Hepatocyte (in vitro differentiated cells): ENCODE measurements at regions not wholly inside any gene's neighbourhood (a gene's known extent, or its start where the extent isn't known, plus 50 kb on each side); places are given as distances from the start of the nearest gene placed in this dataset.

Experiments used
- DNase-seq: peaks from one replicate; pipeline ENCODE4 v3.0.0-alpha.2; 2016; ENCODE audit warnings: low spot score
- H2AFZ ChIP-seq: fragments of 200-600 bp; sonication (generic); 2 replicates; pipeline ENCODE4 v1.6.0; 2016; ENCODE audit warnings: antibody characterized with exemption, mild to moderate bottlenecking
- H3K27ac ChIP-seq: fragments of 200-600 bp; sonication (generic); 2 replicates; pipeline ENCODE4 v1.5.1; 2016; ENCODE audit warnings: mild to moderate bottlenecking
- H3K27me3 ChIP-seq: fragments of 200-600 bp; sonication (generic); 2 replicates; pipeline ENCODE4 v1.6.1; 2016
- H3K36me3 ChIP-seq: fragments of 200-600 bp; sonication (generic); replicated peaks from 2 replicates; pipeline ENCODE4 v1.5.1; 2016; ENCODE audit warnings: low read depth; ENCODE audit not compliant: insufficient read depth
- H3K4me1 ChIP-seq: fragments of 200-600 bp; sonication (generic); 2 replicates; pipeline ENCODE4 v1.5.1; 2016; ENCODE audit warnings: mild to moderate bottlenecking, moderate library complexity; ENCODE audit not compliant: insufficient read depth
- H3K4me2 ChIP-seq: fragments of 200-600 bp; sonication (generic); 2 replicates; pipeline ENCODE4 v1.6.0; 2016
- H3K4me3 ChIP-seq: fragments of 200-600 bp; sonication (generic); 2 replicates; pipeline ENCODE4 v1.5.1; 2016; ENCODE audit warnings: mild to moderate bottlenecking
- H3K79me2 ChIP-seq: fragments of 200-600 bp; sonication (generic); 2 replicates; pipeline ENCODE4 v1.6.0; 2017; ENCODE audit warnings: mild to moderate bottlenecking
- H3K9me2 ChIP-seq: fragments of 200-600 bp; sonication (generic); replicated peaks from 2 replicates; pipeline ENCODE4 v1.6.0; 2017; ENCODE audit warnings: mild to moderate bottlenecking; ENCODE audit not compliant: insufficient read depth
- H3K9me3 ChIP-seq: fragments of 200-600 bp; sonication (generic); 2 replicates; pipeline ENCODE4 v1.5.1; 2016; ENCODE audit warnings: low read depth, mild to moderate bottlenecking
- H4K20me1 ChIP-seq: fragments of 200-600 bp; sonication (generic); 2 replicates; pipeline ENCODE4 v1.6.0; 2016; ENCODE audit warnings: mild to moderate bottlenecking; ENCODE audit not compliant: insufficient read depth, poor library complexity, severe bottlenecking
- EZH2 ChIP-seq: fragments of 200-600 bp; sonication (generic); IDR thresholded peaks from 2 replicates; pipeline ENCODE4 v1.6.1; 2016; ENCODE audit warnings: antibody characterized with exemption, mild to moderate bottlenecking, borderline replicate concordance
- EZH2phosphoT487 ChIP-seq: fragments of 200-600 bp; sonication (generic); IDR thresholded peaks from one replicate; pipeline ENCODE4 v1.6.1; 2018; ENCODE audit warnings: antibody characterized with exemption, mild to moderate bottlenecking, low read depth, moderate library complexity; ENCODE audit not compliant: unreplicated experiment, severe bottlenecking
- WGBS: methylation state at CpG from one replicate; pipeline ENCODE4 v1.1.6; 2016; ENCODE audit warnings: low lambda C conversion rate; ENCODE audit errors: missing lambda C conversion rate; 5-methylcytosine and 5-hydroxymethylcytosine counted together
- TF ChIP-seq, protein P1 (sequence below): fragments of 200-600 bp; sonication (generic); IDR thresholded peaks from 2 replicates; pipeline ENCODE4 v1.5.1; 2016; ENCODE audit warnings: antibody characterized with exemption, mild to moderate bottlenecking; ENCODE audit not compliant: poor library complexity

DNA sequence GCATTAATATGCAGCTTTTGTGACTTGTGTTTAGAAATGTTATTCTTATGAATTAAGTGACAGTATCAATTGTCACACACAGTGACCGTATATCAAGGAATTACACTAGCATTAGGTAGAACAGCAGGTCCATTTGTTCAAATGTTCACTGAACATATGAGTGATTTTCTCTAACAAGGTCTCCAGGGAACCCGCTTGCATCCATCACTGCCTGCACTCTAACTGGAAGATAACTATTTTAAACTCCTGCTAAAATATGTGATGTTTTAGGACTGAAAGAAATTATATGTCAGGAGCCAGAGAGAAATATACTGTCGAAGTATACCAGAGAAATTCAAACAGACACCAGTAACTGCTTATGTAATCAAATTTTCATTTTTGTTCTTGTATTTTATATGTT, 1395.7 kb downstream of the PCDH18 start:
- H3K9me3 ChIP-seq: no peaks in the 10 kb centered on the region
- H3K36me3 ChIP-seq: no peaks in the 10 kb centered on the region
- H3K27me3 ChIP-seq: no peaks in the 10 kb centered on the region
- no peak overlapping the region for H2AFZ ChIP-seq
- H3K4me1 ChIP-seq: no peaks in the 10 kb centered on the region
- H3K9me2 ChIP-seq: no peaks in the 10 kb centered on the region
- H3K4me3 ChIP-seq: no peak overlapping the region
- 90% methylated on average over 3 of the region's 3 CpGs for WGBS
- TF ChIP-seq EZH2: no peak
- TF ChIP-seq, protein P1, sequence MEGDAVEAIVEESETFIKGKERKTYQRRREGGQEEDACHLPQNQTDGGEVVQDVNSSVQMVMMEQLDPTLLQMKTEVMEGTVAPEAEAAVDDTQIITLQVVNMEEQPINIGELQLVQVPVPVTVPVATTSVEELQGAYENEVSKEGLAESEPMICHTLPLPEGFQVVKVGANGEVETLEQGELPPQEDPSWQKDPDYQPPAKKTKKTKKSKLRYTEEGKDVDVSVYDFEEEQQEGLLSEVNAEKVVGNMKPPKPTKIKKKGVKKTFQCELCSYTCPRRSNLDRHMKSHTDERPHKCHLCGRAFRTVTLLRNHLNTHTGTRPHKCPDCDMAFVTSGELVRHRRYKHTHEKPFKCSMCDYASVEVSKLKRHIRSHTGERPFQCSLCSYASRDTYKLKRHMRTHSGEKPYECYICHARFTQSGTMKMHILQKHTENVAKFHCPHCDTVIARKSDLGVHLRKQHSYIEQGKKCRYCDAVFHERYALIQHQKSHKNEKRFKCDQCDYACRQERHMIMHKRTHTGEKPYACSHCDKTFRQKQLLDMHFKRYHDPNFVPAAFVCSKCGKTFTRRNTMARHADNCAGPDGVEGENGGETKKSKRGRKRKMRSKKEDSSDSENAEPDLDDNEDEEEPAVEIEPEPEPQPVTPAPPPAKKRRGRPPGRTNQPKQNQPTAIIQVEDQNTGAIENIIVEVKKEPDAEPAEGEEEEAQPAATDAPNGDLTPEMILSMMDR: no peak
- TF ChIP-seq EZH2phosphoT487: no peak
- H3K4me2 ChIP-seq: no peak overlapping the region
- H4K20me1 ChIP-seq: no peaks in the 10 kb centered on the region
- H3K79me2 ChIP-seq: no peaks in the 10 kb centered on the region
- no peak overlapping the region for H3K27ac ChIP-seq
- no peak for DNase-seq

DNA sequence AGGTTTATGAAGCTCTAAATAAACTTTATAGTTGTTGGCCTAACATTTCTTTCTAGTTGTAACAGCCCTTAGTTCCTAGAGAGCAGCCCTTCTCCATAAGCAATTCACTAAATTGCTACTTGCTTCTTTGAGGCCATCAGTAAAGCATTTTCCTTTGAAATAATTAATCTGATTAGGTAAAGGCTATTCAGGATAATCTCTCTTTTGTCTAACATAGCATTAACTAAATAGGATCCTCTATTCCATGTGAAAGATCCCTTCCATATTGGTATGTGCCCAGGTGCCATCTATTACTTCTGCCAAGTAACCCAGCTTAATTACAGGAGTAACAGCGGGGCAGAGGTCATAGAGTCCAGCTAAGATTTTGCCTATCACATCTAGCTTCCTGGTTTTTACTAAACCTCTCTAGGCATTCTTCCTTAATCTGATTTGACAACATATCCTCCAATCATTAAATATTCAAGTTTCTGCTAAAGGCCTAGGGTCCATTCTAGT, 1408.0 kb downstream of the PCDH18 start:
- Histone ChIP-seq H3K4me2 (no peak overlapping the region), H2AFZ (no peak overlapping the region), H3K9me2 (no peaks in the 10 kb centered on the region), H3K36me3 (no peaks in the 10 kb centered on the region), H3K9me3 (no peaks in the 10 kb centered on the region), H3K27me3 (no peaks in the 10 kb centered on the region), H4K20me1 (no peaks in the 10 kb centered on the region), H3K4me1 (no peaks in the 10 kb centered on the region), H3K27ac (no peak overlapping the region), H3K4me3 (no peak overlapping the region), H3K79me2 (no peaks in the 10 kb centered on the region)
- 89% methylated on average over 1 of the region's 1 CpG for WGBS
- no peak for DNase-seq
- no peak for TF ChIP-seq EZH2
- no peak for TF ChIP-seq EZH2phosphoT487
- TF ChIP-seq, protein P1: no peak

DNA sequence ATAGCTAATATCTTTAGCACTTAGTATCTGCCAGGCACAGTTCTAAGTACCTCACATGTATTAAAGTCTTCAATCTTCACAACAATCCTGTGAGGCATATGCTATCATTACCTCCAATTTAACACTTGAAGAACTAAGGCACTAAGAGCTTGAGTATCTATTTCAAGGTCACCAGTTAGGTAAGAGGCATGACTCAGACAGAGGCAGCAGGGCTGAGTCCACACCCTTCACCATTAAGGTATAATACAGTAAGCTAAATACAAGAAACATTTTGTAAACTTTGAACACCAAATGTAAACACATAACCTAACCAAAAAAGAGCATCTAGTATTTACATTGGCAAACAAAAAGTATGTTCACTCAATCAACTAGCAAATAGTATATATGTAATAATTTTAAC, 1410.9 kb downstream of the PCDH18 start:
- TF ChIP-seq, protein P1: no peak
- no peak for TF ChIP-seq EZH2phosphoT487
- no peak for TF ChIP-seq EZH2
- no peaks in the 10 kb centered on the region for H3K27me3 ChIP-seq

DNA sequence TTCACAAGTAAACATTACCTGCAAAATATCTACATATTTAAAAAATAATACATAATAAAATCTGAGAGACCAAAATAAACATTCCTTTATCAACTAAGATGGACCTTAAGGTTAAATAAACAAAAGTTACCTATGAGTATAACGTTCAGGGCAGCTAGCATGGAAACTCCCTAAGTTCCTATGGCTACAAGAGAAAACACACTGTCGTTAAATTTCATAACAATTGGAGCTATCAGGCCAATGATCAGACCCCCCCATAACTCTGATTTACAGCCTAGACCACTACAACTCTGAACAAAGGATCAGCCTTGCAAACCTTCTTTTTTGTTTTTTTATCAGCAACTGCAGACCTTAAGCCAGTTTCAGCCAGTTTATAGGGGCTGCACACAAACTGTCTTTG, 1418.4 kb downstream of the PCDH18 start:
- no peaks in the 10 kb centered on the region for H4K20me1 ChIP-seq
- H3K36me3 ChIP-seq: no peaks in the 10 kb centered on the region
- 51% methylated on average over 2 of the region's 2 CpGs for WGBS
- no peak overlapping the region for H3K4me2 ChIP-seq
- H3K9me2 ChIP-seq: no peaks in the 10 kb centered on the region
- TF ChIP-seq, protein P1: no peak
- no peak for TF ChIP-seq EZH2phosphoT487
- no peak for TF ChIP-seq EZH2
- H2AFZ ChIP-seq: no peak overlapping the region
- H3K4me3 ChIP-seq: no peak overlapping the region
- H3K27me3 ChIP-seq: no peaks in the 10 kb centered on the region
- H3K9me3 ChIP-seq: no peaks in the 10 kb centered on the region
- no peak for DNase-seq
- H3K27ac ChIP-seq: no peak overlapping the region
- H3K4me1 ChIP-seq: no peaks in the 10 kb centered on the region
- H3K79me2 ChIP-seq: no peaks in the 10 kb centered on the region

More for the DNA sequence above, 1410.9 kb downstream of the PCDH18 start:
- Histone ChIP-seq H4K20me1 (no peaks in the 10 kb centered on the region), H3K9me2 (no peaks in the 10 kb centered on the region), H3K4me3 (no peak overlapping the region), H3K9me3 (no peaks in the 10 kb centered on the region), H2AFZ (no peak overlapping the region), H3K4me2 (no peak overlapping the region), H3K4me1 (no peaks in the 10 kb centered on the region), H3K27ac (no peak overlapping the region), H3K79me2 (no peaks in the 10 kb centered on the region), H3K36me3 (no peaks in the 10 kb centered on the region)
- DNase-seq: no peak
